ENCODE measurements at regions not wholly inside any gene's neighbourhood (a gene's known extent, or its start where the extent isn't known, plus 50 kb on each side); places are given as distances from the start of the nearest gene placed in this dataset.
"Not testable (repeated sequence)": the region's sequence is repeated elsewhere in the genome, so short reads cannot be mapped to it uniquely, and the experiment has no call there.

DNA sequence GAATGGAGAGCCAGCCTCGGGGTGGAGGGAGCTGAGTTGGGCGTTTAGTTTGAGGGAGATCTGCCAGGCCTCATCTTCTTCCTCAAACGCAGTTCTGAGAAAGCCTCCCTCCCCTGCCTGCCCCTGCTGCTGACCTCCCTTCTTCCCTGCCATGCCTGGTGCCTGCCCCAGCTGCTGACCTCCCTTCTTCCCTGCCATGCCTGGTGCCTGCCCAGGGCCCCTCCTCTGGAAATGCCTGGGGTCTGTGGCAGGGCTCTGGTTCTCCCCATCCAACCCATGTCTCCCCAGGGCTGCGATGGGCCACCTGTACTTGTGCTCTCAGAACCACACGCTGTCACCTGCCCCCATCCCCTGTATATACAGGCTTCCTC lies 114.6 kb downstream of the VEGFA start:
- DNase-seq (ENCODE audit: low read depth) = no peak

DNA sequence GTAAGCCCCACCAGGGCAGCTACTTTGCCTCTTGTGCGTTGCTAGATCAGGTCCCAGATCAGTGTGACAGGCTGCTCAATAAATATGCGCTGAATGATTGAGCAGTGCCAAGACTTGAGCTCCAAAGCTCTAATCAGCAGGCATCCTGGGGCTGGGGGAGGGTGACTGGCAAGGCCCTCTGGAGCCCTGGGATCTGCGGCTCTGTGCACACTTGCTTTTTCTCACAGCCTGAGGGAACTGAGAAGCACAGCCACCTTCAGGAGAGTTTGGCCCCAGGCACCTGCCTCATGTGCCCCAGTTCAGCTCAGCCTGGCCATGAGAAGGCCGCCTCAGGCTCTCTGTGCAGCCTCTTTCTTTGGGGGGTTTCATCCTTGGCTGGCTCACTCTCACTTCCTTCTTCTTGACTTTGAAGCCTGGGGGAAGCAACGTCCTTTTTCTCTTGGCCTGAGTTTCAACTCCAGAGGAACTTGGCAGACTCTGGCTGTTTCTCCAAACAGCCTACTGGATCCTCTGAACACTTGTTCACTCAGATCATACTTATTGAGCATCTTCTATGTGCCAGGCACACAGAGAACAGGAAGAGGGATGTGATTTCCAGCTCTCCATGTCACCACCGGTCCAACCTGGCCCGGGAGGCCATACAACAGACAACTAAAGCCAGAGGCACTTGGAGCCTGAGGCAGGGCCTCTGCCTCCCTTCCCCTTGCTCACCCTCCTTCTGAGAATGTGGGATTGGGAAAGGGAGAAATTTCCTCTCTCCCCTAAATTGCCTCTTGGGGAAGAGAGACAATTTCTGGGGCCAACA lies 114.0 kb downstream of the VEGFA start:
- no peak for DNase-seq (ENCODE audit: low read depth)

DNA sequence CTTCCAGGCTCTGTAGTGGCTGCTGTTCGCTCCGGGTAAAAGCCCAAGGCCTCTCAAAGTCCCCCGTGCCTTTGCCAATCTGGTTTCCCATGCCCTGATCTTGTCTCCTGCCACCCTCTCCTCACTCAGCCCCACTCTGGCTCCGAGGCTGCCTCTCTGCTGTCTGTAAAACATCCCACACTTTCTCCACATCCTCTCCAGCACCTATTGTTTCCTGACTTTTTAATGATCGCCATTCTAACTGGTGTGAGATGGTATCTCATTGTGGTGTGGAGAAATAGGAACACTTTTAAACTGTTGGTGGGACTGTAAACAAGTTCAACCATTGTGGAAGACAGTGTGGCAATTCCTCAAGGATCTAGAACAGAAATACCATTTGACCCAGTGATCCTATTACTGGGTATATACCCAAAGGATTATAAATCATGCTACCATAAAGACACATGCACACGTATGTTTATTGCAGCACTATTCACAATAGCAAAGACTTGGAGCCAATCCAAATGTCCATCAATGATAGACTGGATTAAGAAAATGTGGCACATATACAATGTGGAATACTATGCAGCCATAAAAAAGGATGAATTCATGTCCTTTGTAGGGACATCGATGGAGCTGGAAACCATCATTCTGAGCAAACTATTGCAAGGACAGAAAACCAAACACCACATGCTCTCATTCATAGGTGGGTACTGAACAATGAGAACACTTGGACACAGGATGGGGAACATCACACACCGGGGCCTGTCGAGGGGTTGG lies 112.9 kb downstream of the VEGFA start:
- DNase-seq (ENCODE audit: low read depth) = not testable (repeated sequence)

DNA sequence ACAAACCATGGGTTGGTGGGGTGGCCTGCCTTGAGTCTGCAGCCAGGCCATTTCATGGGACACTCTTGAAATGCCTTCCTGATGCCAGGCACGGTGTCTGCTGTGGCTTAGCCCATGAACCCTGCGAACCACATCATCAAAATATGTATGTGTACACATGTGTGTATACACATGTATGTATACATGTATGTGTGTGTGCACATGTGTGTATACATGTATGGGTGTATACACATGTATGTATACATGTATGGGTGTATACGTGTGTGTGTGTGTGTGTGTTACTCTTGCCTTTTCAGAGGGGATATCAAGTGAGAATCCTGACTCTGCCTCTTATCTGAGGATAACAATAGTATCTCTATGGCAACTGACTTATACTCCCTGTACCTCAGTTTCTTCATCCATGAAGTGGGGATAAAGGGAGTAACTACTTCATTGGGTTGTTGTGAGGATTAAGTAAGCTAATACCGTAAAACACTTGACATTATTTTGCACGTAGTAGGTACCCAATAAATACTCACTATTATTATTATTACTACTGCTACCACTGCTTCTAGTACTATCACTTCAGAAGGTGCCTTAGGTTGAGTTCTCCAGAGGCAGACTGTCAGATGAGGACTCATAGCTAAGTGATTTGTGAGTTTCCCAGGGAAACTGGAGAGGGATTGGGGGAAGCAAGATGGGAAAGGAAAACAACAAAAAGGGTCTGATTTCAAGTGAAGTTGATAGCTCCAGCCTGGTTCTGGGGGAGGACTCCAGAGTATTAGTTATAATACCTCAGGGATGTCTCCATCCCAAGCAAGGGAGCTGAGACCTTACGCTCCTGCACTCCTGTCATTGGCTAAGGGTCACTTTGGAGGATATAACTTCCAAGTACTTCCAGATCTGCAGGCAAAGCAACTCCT lies 110.5 kb downstream of the VEGFA start:
- no peak for DNase-seq (ENCODE audit: low read depth)

DNA sequence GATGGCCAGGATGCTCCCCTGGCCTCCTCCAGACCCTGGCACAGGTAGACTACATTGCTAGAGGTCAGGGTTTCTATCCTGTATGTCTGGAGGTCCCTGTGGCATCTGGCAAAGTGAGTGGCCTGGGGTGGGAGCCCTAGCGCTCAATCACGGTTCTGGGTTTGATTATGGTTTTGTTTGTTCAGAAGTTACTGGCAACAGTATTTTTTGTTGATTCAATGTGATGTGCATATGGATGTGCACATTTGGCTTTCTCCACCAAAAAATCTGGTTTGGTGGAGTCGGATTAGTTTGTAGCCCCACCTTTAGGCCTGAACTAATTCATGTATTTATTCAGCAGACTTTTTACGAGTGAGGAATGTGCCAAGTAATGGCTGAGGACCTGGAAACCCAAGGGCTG lies 109.7 kb downstream of the VEGFA start:
- no peak for DNase-seq (ENCODE audit: low read depth)

DNA sequence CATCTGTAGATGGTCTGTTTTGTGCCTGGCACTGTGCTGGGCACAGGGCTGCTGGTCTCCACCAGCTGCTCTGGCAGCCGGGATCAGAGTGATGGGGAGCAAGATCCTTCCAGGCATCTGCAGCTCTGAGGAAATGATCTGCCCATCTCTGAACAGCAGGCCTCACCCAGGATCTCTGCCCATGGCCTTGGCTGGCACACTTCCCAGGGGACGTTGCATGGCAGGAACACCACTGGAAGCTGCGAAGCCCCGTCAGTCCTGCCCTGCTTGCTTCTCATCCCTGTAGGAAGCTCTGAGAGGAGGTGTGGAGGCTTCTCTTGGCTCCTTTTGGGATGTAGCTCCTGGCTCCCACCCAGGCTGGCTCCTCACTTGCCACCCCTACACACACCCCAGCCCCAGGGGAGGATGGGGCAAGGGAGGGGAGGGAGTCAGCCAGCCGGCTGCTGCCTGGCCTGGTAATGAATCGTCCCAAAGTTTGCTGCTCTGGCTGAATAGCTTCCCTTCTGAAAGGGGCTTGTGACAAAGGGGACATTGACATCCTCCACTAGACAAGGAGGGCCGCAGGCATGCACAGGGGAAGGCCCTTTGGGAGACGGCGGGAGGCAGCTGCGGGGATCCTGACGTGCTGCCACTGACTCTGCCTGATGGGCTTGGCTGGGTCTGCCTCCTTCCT lies 108.9 kb downstream of the VEGFA start:
- DNase-seq (ENCODE audit: low read depth) = no peak

DNA sequence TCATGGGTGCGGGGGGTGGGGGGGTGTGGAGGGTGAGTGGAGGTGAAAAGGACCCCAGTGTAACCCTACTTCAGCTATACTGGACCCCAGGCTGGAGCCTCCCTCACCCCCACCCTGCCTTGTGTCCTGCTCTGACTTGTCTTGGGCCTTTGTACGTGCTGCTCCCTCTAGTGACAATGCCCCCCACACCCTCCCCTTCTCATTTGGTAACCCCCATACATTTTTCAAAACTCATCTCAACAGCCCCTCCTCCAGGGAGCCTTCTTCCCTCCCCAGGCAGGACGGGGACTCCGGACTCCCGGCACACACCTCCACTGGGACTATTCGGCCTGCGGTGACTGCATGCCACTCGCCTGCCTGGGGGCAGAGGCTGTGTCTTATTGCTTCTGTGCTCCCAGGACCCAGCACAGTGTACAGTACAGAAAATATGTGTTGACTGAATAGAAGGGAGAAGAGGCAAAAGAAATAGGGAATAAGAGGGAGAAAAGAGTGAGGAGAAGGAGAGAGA lies 108.2 kb downstream of the VEGFA start:
- no peak for DNase-seq (ENCODE audit: low read depth)

DNA sequence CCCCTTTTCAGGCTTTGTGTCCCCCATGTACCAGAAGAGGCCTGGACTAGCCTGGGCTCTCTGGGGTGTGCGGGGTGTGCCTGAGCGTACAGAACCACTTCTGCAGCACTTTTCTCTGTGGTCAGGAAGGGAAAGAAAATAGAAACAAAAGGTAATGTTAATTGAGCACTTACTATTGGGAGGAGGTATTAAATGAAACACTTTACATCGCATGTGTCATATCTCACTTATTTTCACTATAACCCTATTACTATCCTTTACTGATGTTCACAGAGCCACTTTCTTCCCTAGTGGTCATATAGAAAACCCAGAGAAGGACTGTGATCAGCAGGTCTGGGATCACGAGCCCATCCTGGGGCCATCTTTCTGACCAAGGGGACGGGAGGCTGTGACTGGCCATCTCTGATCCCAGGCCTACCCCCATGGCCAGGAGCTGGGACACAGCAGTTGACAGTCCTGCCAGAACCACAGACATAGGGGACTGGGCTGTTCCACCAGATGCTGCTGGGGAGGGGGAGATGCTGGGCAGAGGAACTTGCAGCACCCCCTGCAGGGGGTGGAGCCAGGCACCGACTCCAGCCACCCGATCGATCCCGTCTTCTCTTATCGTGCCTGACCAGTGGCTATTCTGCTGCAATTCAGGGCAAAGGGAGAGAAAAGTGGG lies 107.6 kb downstream of the VEGFA start:
- no peak for DNase-seq (ENCODE audit: low read depth)

DNA sequence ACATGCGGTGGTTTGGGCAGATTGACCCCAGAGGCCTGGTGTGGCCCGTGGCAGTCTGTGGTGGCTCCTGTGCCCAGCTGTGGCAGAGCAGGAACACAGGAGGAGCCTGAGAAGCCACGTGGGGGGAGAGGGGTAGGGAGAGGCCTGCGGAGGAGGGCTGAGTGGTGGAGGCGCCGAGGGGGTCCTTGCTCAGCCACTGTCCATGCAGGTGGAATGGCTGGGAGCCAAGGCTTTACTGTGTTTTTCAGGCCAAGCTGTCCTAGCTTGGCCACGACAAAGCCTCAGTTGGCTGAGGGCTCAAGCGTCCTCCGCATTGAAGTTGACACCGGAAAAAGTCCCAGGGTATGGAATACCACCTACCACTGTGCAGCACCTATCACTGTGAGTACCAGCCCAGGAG lies 107.0 kb downstream of the VEGFA start:
- no peak for DNase-seq (ENCODE audit: low read depth)

DNA sequence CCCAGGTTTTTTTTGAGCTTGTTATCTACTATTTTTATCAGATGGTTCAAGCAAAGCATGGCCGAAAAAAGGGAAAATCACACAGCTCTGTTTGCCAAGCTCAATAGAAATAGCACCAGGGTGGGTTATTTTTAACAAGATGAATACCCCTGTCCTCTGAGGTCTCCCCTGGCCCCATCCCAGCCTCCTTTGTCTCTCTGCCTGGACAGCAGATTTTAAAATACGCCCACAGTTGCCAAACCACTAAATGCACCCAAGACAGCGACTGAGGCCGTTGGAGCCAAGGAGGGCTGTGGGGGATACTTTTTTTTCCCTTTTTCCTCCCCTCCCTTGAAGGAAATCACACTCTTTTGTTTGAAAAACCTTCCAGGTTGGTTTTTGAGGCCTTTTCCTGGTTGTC lies 106.6 kb downstream of the VEGFA start:
- DNase-seq (ENCODE audit: low read depth) = no peak

DNA sequence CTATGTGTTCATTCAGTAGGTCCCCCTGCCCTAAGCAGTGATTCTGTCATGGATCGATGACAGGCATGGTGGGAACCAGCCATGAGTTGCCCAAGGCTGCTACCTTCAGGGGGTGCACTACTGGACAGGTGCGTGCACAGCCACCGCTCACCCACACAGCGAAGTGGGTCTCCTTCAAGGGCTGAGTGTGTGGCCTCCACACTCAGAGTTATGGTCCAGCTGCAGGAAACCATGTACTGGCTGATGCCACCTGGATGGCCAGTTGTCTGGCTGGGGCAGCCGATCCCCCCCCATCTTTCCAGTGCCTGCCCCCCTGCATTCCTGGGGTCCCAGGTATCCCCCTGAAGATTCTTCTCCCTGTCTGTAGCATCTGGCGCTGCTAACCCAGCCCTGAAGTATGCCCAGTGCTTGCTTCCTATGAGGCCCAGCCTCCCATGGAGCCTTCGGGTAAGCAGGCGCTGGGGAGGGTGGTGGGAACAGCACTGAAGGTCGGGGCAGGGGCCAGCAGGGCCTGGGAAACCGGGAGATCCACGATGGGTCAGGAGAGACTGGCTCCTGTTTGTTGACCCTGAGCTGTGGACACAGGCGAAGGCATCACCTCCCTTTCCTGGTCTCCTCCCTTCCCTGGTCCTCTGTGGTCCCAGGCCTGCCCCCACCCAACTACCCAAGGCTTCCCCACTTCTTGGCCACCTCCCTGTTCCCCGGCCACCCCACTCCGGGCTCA lies 106.0 kb downstream of the VEGFA start:
- DNase-seq (ENCODE audit: low read depth) = no peak

DNA sequence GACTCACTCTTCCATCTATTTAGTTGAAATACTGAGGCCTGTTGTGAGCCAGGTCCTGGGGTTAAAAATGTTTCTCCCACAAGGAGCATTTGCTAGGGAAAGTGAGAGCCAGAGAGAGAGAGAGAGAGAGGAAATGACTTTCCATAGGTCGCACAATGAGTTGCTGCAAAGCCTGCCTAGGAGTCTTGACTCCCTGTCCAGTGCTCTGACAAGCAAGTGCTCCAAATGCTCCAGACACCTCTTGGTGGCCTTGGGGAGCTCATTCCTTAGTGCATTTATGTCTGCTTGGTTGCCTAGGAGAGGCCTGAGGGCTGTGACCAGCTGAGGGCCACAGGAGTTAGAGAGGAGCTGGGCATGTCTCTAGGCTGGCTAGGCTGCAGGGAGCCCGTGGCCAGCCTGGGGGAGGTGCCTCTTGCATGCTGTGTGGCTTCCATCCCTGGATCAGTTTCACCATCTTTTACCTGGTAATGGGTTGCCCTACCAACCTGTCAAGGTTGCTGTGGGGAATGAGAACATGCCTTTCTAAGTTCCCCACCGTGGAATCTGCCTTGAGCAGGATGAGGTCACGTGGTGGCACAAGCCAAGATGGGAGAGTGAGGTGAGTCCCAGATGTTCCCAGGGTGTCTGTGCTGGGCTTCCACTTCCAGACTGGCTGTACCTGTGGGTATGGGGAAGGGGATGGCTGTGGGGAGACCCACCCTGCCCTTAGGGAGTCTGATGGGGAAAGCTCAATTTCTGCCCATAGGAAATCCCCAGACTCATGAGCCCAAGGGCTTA lies 105.0 kb downstream of the VEGFA start:
- DNase-seq (ENCODE audit: low read depth) = no peak

DNA sequence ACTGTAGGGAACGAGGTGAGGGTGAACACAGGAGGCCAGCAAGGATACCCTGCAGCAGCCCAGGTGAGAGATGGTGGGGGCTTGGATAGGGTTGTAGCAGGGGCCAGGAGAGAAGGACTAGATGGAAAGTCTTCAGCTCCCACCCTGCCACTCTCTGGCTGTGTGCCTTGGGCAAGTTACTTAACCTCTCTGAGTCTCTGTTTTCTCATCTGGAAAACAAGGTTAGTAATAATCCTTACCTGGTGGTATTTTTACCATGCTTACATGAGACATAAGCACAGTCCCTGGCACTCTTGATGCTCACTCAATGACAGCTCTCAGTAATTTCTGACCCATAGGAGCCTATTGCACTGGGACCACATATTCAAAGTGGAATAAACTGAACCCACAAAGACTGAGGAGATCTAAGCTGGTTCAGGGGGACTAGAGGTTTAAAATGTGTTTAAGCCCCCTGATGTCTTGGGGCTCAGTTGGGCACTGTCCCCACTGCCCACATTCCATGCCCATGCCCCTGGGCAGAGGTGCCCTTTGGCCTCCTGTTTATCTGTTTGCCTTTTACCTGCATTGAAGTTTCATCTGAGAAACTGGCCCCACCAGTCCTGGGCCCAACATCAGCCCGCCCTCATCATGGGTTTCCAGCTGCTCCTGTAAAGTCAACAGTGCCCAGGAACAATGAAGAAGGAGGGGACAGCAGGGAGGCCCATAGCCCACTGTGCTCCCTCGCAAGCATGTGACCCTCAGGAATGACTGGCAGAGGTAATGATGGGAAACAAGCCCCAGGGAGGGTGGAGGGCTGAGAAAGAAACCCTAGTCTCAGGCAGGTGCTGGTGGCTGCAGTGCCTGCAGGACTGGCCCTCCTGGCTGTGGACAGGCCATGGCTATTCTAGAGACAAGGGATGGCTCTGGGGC lies 104.0 kb downstream of the VEGFA start:
- DNase-seq (ENCODE audit: low read depth) = no peak

DNA sequence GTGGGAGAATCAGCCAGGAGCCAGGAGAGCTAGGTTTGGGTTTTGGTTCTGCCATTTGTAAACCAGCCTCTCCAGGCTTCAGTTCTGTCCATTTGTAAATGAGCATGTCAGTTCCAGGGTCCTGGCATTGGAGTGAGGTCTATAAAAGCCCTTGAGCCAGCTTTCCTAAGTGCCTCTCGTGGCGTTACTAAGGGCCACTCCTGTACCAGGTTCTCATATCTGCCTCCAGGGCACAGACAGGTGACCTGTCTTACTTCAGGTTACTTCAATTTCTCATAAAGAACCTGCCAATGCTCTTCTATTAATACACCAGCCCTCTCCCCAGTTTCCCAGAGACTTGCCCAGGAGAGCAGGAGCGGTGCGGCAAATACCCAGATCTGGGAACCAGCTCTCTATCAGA lies 101.9 kb downstream of the VEGFA start:
- DNase-seq (ENCODE audit: low read depth) = no peak

DNA sequence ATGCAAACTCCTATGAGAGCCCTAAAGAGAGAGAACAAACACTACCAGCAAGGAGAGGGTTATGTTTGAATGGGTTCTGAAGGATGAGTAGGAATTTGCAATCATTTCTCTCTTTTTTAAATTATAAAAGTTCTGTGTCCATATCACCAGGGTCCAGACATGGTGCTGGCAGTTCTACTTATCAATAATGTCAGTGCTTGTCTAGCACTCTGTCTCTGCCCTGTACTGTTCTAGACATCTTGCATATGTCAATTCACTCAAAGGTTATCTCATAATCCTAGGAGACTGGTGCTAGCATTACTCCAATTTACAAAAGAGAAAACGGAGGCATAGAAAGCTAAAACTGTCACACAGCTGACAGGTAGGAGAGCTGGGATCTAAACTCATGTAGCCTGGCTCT lies 101.3 kb downstream of the VEGFA start:
- no peak for DNase-seq (ENCODE audit: low read depth)

DNA sequence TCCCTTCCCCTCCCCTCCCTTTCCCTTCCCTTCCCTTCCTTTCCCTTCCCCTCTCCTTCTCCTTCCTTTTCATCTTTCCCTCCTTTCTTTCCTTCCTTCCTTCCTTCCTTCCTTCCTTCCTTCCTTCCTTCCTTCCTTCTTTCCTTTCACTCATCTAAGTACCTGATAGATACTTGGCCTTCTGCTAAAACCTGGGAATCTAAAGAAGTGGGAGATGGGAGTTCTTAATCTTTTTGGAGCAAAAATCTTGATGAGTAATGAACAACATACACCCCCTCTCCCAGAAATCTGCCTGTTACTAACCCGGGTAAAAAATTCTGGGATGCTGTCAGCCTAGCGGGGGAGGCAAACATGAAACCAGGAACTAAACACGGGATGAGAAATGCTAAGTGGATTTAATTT lies 100.7 kb downstream of the VEGFA start:
- no peak for DNase-seq (ENCODE audit: low read depth)

DNA sequence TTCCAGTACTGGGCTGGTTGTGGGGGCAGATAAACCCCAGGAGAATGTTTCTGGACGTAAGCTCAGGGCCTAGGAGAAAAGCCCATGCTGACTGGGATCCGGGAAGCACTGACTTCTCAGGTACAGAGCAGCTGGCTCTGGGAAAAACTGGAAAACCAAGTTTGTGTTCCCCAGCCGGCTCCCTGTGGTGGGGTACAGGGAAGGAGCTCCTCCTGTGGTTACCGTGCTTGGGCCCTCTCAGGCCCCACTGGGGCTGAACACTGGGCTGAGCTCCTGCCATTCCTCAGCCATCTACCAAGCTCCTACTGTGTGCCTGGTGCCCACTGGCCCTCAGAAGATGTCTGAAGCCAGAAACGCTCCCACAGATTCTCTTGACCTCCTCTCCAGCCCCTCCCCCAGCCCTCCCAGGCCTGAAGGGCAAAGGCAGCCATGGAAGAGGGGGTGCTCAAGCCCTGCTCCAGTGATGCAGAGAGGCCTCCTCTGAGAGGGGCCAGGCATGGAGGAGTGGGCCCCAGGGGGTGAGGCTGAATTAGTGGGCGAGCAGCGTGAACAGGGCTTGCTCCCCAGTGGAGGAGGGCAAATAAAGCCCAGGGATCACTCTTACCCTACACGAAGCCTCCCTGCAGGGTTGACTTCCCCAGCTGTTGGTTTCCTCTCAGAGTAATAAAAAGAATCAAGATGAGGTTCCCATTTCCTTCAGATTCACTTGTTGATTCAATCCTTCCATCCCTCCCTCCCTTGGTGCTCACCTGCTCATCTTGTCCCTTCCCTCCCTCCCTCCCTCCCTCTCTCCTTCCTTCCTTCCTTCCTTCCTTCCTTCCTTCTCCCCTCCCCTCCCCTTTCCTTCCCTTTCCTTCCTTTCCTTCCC lies 100.0 kb downstream of the VEGFA start:
- DNase-seq (ENCODE audit: low read depth) = no peak
